Smooth muscle cell (in vitro differentiated cells): ENCODE measurements at regions not wholly inside any gene's neighbourhood (a gene's known extent, or its start where the extent isn't known, plus 50 kb on each side); places are given as distances from the start of the nearest gene placed in this dataset.

ENCODE experiments used
- DNase-seq: peaks from one replicate; lab custom pipeline; 2025; ENCODE audit not compliant: unreplicated experiment; lab: John Stamatoyannopoulos, UW
- H2AFZ ChIP-seq: fragments of 200-600 bp; sonication (generic); 2 replicates; pipeline ENCODE4 v1.6.0; 2016; ENCODE audit warnings: antibody characterized with exemption, low read depth, mild to moderate bottlenecking
- H3F3A ChIP-seq: fragments of 200-600 bp; sonication (generic); 2 replicates; pipeline ENCODE4 v1.6.0; 2017; ENCODE audit warnings: antibody characterized with exemption, low read depth
- H3K27ac ChIP-seq: fragments of 200-600 bp; sonication (generic); 2 replicates; pipeline ENCODE4 v1.5.1; 2016; ENCODE audit warnings: low read depth, mild to moderate bottlenecking
- H3K27me3 ChIP-seq: fragments of 200-600 bp; sonication (generic); 2 replicates; pipeline ENCODE4 v1.6.1; 2016; ENCODE audit warnings: low read depth, mild to moderate bottlenecking
- H3K36me3 ChIP-seq: fragments of 200-600 bp; sonication (generic); 2 replicates; pipeline ENCODE4 v1.5.1; 2016; ENCODE audit warnings: low read depth
- H3K4me1 ChIP-seq: fragments of 200-600 bp; sonication (generic); 2 replicates; pipeline ENCODE4 v1.5.1; 2016; ENCODE audit warnings: low read depth
- H3K4me2 ChIP-seq: fragments of 200-600 bp; sonication (generic); 2 replicates; pipeline ENCODE4 v1.6.0; 2016; ENCODE audit warnings: mild to moderate bottlenecking
- H3K4me3 ChIP-seq: fragments of 200-600 bp; sonication (generic); 2 replicates; pipeline ENCODE4 v1.5.1; 2016; ENCODE audit warnings: mild to moderate bottlenecking
- H3K79me2 ChIP-seq: fragments of 200-600 bp; sonication (generic); 2 replicates; pipeline ENCODE4 v1.6.0; 2016; ENCODE audit warnings: low read depth, mild to moderate bottlenecking
- H3K9ac ChIP-seq: fragments of 200-600 bp; sonication (generic); 2 replicates; pipeline ENCODE4 v1.6.0; 2016; ENCODE audit warnings: low read depth
- H3K9me3 ChIP-seq: fragments of 200-600 bp; sonication (generic); replicated peaks from 2 replicates; pipeline ENCODE4 v1.5.1; 2016; ENCODE audit warnings: low read depth
- H4K20me1 ChIP-seq: fragments of 200-600 bp; sonication (generic); 2 replicates; pipeline ENCODE4 v1.6.0; 2016; ENCODE audit warnings: low read depth
- CTCF ChIP-seq: fragments of 200-600 bp; sonication (generic); IDR thresholded peaks from 2 replicates; pipeline ENCODE4 v1.5.1; 2017; ENCODE audit warnings: borderline replicate concordance, mild to moderate bottlenecking, antibody characterized with exemption; ENCODE audit not compliant: insufficient read depth, poor library complexity, severe bottlenecking
- WGBS: methylation state at CpG from one replicate; pipeline ENCODE4 v1.1.7; 2016; ENCODE audit warnings: low lambda C conversion rate; 5-methylcytosine and 5-hydroxymethylcytosine counted together

DNA sequence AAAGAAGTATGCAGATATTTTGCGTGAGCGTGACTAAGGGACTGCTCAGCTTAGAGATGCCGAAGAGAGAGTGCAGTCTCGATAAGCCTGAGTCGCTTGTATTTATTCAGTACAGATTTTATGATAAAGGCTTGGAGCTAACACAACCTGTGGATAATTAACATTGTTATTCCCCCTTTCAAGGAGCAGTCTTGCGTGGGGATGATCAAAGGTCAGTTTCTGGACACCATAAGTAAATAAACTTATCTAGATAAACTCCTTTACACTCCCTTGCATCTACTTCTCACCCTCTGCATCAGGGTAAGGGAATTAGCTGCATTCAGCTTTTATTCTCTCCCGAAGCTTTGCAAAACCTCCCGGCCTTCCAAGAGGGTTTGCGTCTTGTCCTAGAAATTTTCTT lies 357.8 kb upstream of the ST8SIA4 start:
- Histone ChIP-seq H4K20me1 (no peaks in the 10 kb centered on the region), H3K4me3 (no peak overlapping the region), H3K27me3 (no peaks in the 10 kb centered on the region), H3K9ac (no peak overlapping the region), H3K4me2 (no peak overlapping the region), H2AFZ (no peak overlapping the region), H3K9me3 (no peaks in the 10 kb centered on the region), H3K4me1 (no peaks in the 10 kb centered on the region), H3K79me2 (no peaks in the 10 kb centered on the region), H3F3A (no peaks in the 10 kb centered on the region), H3K36me3 (no peaks in the 10 kb centered on the region), H3K27ac (no peak overlapping the region)
- 92% methylated on average over 9 of the region's 9 CpGs for WGBS
- DNase-seq, result no peak
- TF ChIP-seq CTCF, result no peak

DNA sequence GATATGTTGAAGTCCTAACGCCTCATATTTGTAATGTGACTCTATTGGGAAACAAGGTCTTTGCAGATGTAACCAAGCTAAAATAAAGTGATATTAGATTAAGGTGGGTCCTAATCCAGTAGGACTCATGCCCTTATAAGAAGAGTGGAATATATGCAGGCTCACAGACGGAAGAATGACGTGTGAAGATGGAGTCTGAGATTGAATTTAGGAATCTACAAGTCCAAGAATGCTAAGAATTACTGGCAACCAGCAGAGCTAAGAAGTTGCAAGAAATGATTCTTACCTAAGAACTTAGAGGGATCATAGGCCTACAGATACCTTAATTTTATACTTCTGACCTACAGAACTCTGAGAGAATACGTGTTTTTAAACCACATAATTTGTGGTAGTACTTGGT lies 350.0 kb upstream of the ST8SIA4 start:
- no peaks in the 10 kb centered on the region for H3K4me1 ChIP-seq
- H3K4me2 ChIP-seq, result no peak overlapping the region
- no peaks in the 10 kb centered on the region for H3K79me2 ChIP-seq
- H3K9ac ChIP-seq, result no peak overlapping the region
- DNase-seq, result no peak
- H3K36me3 ChIP-seq, result no peaks in the 10 kb centered on the region
- no peaks in the 10 kb centered on the region for H3F3A ChIP-seq
- TF ChIP-seq CTCF, result no peak
- no peaks in the 10 kb centered on the region for H4K20me1 ChIP-seq
- no peaks in the 10 kb centered on the region for H3K9me3 ChIP-seq
- no peak overlapping the region for H3K27ac ChIP-seq
- no peak overlapping the region for H3K4me3 ChIP-seq
- no peak overlapping the region for H2AFZ ChIP-seq
- no peaks in the 10 kb centered on the region for H3K27me3 ChIP-seq
- 78% methylated on average over 4 of the region's 4 CpGs for WGBS

DNA sequence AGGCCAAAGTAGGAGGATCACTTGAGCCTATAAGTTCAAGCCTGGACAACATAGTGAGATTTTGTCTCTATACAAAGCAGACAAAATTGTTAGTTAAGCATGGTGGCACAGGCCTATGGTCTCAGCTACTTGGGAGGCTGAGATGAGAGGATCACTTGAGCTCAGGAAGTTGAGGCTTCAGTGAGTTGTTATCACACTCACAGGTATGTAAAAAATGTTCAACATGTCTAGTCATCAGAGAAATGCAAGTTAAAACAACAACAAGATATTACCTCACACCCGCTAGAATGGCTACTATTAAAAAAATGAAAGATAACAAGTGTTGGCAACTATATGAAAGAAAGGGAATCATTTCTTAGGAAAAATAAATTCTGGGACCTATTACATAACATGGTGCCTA lies 341.5 kb upstream of the ST8SIA4 start:
- H3K79me2 ChIP-seq, result no peaks in the 10 kb centered on the region
- DNase-seq, result no peak
- WGBS, result 90% methylated on average over 1 of the region's 1 CpG

More for the DNA sequence above, 341.5 kb upstream of the ST8SIA4 start:
- Histone ChIP-seq H3K9ac (no peak overlapping the region), H3K27me3 (no peaks in the 10 kb centered on the region), H4K20me1 (no peaks in the 10 kb centered on the region), H3K4me3 (no peak overlapping the region), H3K4me2 (no peak overlapping the region), H3K27ac (no peak overlapping the region), H3K36me3 (no peaks in the 10 kb centered on the region), H3K4me1 (no peaks in the 10 kb centered on the region), H3K9me3 (no peaks in the 10 kb centered on the region), H3F3A (no peaks in the 10 kb centered on the region), H2AFZ (no peak overlapping the region)
- TF ChIP-seq CTCF, result no peak
